ENCODE measurements at regions not wholly inside any gene's neighbourhood (a gene's known extent, or its start where the extent isn't known, plus 50 kb on each side); places are given as distances from the start of the nearest gene placed in this dataset.

- no peaks in the 10 kb centered on the region for H4K20me1 ChIP-seq (ENCODE audit: insufficient read depth, low read length)
- H3K4me3 ChIP-seq (ENCODE audit: low read depth, low read length, poor library complexity, severe bottlenecking): no peak overlapping the region
- no peaks in the 10 kb centered on the region for H3K27me3 ChIP-seq (ENCODE audit: insufficient read depth, low read length)
Measured at GRCh38 chr10:7464691-7465090, 53.9 kb upstream of the SFMBT2 start.

More at GRCh38 chr10:7464691-7465090, 53.9 kb upstream of the SFMBT2 start:
- no peak for TF ChIP-seq EZH2 (IDR thresholded peaks at IDR 0.05; ENCODE audit: borderline replicate concordance, low read length)
- no peak for TF ChIP-seq CTCF (IDR thresholded peaks at IDR 0.05; ENCODE audit: low read length)
- no peaks in the 10 kb centered on the region for H3K9me3 ChIP-seq (ENCODE audit: low read length)
- no peaks in the 10 kb centered on the region for H3K79me2 ChIP-seq (ENCODE audit: insufficient read depth, low read length)
- H3K9me2 ChIP-seq (ENCODE audit: low read depth, low read length): no peaks in the 10 kb centered on the region
- no peak overlapping the region for H3K4me2 ChIP-seq (ENCODE audit: low read length)
- no peaks in the 10 kb centered on the region; the same call in 1 of the 2 replicates for H3F3A ChIP-seq (ENCODE audit: insufficient read depth, low read length)
- no peak overlapping the region for H2AFZ ChIP-seq (ENCODE audit: low read length)
- H3K4me1 ChIP-seq (ENCODE audit: insufficient read depth, low read length, severe bottlenecking): peaks cover 11% of the 10 kb centered on the region
- no peaks in the 10 kb centered on the region for H3K36me3 ChIP-seq (ENCODE audit: insufficient read depth, low read length)
- H3K9ac ChIP-seq (ENCODE audit: low read length): no peak overlapping the region
- H3K27ac ChIP-seq (ENCODE audit: low read depth, low read length, poor library complexity, severe bottlenecking): no peak overlapping the region
